Endothelial cell (in vitro differentiated cells): ENCODE measurements at regions not wholly inside any gene's neighbourhood (a gene's known extent, or its start where the extent isn't known, plus 50 kb on each side); places are given as distances from the start of the nearest gene placed in this dataset.

ENCODE experiments used
- DNase-seq: peaks from one replicate; pipeline ENCODE4 v3.0.0; 2021; ENCODE audit warnings: low spot score
- H3K27ac Mint-ChIP-seq: one replicate; pipeline ENCODE4 v1.8.0; 2021; ENCODE audit warnings: mixed read lengths, inconsistent platforms; ENCODE audit not compliant: unreplicated experiment
- H3K27me3 Mint-ChIP-seq: one replicate; pipeline ENCODE4 v1.8.0; 2021; ENCODE audit warnings: mild to moderate bottlenecking, moderate library complexity, mixed read lengths, inconsistent platforms; ENCODE audit not compliant: unreplicated experiment
- H3K36me3 Mint-ChIP-seq: one replicate; pipeline ENCODE4 v1.8.0; 2021; ENCODE audit warnings: mild to moderate bottlenecking, low read depth, mixed read lengths, inconsistent platforms; ENCODE audit not compliant: unreplicated experiment
- H3K4me1 Mint-ChIP-seq: one replicate; pipeline ENCODE4 v1.8.0; 2021; ENCODE audit warnings: mild to moderate bottlenecking, mixed read lengths, inconsistent platforms; ENCODE audit not compliant: unreplicated experiment
- H3K4me3 Mint-ChIP-seq: one replicate; pipeline ENCODE4 v1.8.0; 2021; ENCODE audit warnings: mild to moderate bottlenecking, mixed read lengths, inconsistent platforms; ENCODE audit not compliant: unreplicated experiment
- H3K9me3 Mint-ChIP-seq: one replicate; pipeline ENCODE4 v1.8.0; 2021; ENCODE audit warnings: mixed read lengths, inconsistent platforms; ENCODE audit not compliant: unreplicated experiment
- CTCF ChIP-seq: fragments of 200-600 bp; sonication (generic); IDR thresholded peaks from one replicate; pipeline ENCODE4 v1.5.0; 2021; ENCODE audit warnings: antibody characterized with exemption; ENCODE audit not compliant: unreplicated experiment

GRCh38 chr22:48864748-48865147 lies 962.9 kb downstream of the BRD1 start:
- H3K9me3 Mint-ChIP-seq, result no peaks in the 10 kb centered on the region
- no peak for DNase-seq
- no peaks in the 10 kb centered on the region for H3K4me1 Mint-ChIP-seq
- H3K27ac Mint-ChIP-seq, result no peak overlapping the region
- H3K36me3 Mint-ChIP-seq, result no peaks in the 10 kb centered on the region
- peaks cover 2% of the 10 kb centered on the region for H3K27me3 Mint-ChIP-seq
- H3K4me3 Mint-ChIP-seq, result no peak overlapping the region
- no peak for TF ChIP-seq CTCF

- Mint-ChIP-seq H3K27ac (no peak overlapping the region), H3K4me3 (no peak overlapping the region), H3K36me3 (no peaks in the 10 kb centered on the region), H3K27me3 (peaks cover 2% of the 10 kb centered on the region), H3K9me3 (no peaks in the 10 kb centered on the region), H3K4me1 (no peaks in the 10 kb centered on the region)
- DNase-seq, result no peak
- no peak for TF ChIP-seq CTCF
These were observed 963.6 kb downstream of the BRD1 start for GRCh38 chr22:48863965-48864528.

- H3K4me1 Mint-ChIP-seq, result no peaks in the 10 kb centered on the region
- no peak for TF ChIP-seq CTCF
- H3K4me3 Mint-ChIP-seq, result no peak overlapping the region
- DNase-seq, result no peak
- no peaks in the 10 kb centered on the region for H3K36me3 Mint-ChIP-seq
- no peaks in the 10 kb centered on the region for H3K9me3 Mint-ChIP-seq
- peaks cover 4% of the 10 kb centered on the region for H3K27me3 Mint-ChIP-seq
- H3K27ac Mint-ChIP-seq, result no peak overlapping the region
These were observed 967.1 kb downstream of the BRD1 start for GRCh38 chr22:48860557-48860956.

- Mint-ChIP-seq H3K27me3 (peaks cover 7% of the 10 kb centered on the region), H3K36me3 (no peaks in the 10 kb centered on the region), H3K4me1 (no peaks in the 10 kb centered on the region), H3K9me3 (no peaks in the 10 kb centered on the region), H3K4me3 (no peak overlapping the region), H3K27ac (no peak overlapping the region)
- no peak for DNase-seq
- no peak for TF ChIP-seq CTCF
These were observed 968.8 kb downstream of the BRD1 start for GRCh38 chr22:48858856-48859255.

GRCh38 chr22:48858121-48858520 lies 969.6 kb downstream of the BRD1 start:
- H3K27ac Mint-ChIP-seq, result no peak overlapping the region
- H3K4me3 Mint-ChIP-seq, result no peak overlapping the region
- DNase-seq, result no peak
- TF ChIP-seq CTCF, result no peak
- no peaks in the 10 kb centered on the region for H3K9me3 Mint-ChIP-seq
- H3K36me3 Mint-ChIP-seq, result no peaks in the 10 kb centered on the region
- H3K4me1 Mint-ChIP-seq, result no peaks in the 10 kb centered on the region
- H3K27me3 Mint-ChIP-seq, result peaks cover 7% of the 10 kb centered on the region
